HCT116 (cell line): ENCODE measurements at regions not wholly inside any gene's neighbourhood (a gene's known extent, or its start where the extent isn't known, plus 50 kb on each side); places are given as distances from the start of the nearest gene placed in this dataset.
"Not testable (repeated sequence)": the region's sequence is repeated elsewhere in the genome, so short reads cannot be mapped to it uniquely, and the experiment has no call there.

ENCODE experiments used
- CEBPB ChIP-seq: IDR thresholded peaks from 2 replicates; pipeline ENCODE4 v1.6.1; 2012; ENCODE audit warnings: low read depth
- CTCF ChIP-seq, 3 experiments: fragments of 200-600 bp in 1 of 3; sonication (generic) in 1 of 3; IDR thresholded peaks in 2 of 3; conservative IDR thresholded peaks in 1 of 3; 2 replicates each; pipeline ENCODE4 v1.5.1; 2012 to 2017; ENCODE audit warnings: low read depth in 2 of 3, low read length in 2 of 3, antibody characterized with exemption in 1 of 3, borderline replicate concordance in 1 of 3, control low read depth in 1 of 3, mild to moderate bottlenecking in 1 of 3, mixed read lengths in 1 of 3, mixed run types in 1 of 3, moderate library complexity in 1 of 3; ENCODE audit not compliant: insufficient read depth in 1 of 3
- POLR2A ChIP-seq: IDR thresholded peaks from 2 replicates; pipeline ENCODE4 v1.7.0; 2011; ENCODE audit warnings: borderline replicate concordance; ENCODE audit not compliant: insufficient read depth, insufficient read length; ENCODE audit errors: extremely low read depth
- POLR2AphosphoS5 ChIP-seq: IDR thresholded peaks from 2 replicates; pipeline ENCODE4 v1.6.1; 2011; ENCODE audit warnings: mild to moderate bottlenecking, low read depth, low read length, moderate library complexity
- SIN3A ChIP-seq: IDR thresholded peaks from 2 replicates; pipeline ENCODE4 v1.6.1; 2012; ENCODE audit warnings: low read depth
- YY1 ChIP-seq: IDR thresholded peaks from 2 replicates; pipeline ENCODE4 v1.6.1; 2011; ENCODE audit warnings: low read length, low read depth, moderate library complexity, mild to moderate bottlenecking; ENCODE audit not compliant: insufficient replicate concordance; ENCODE audit errors: extremely low read depth

- not testable (repeated sequence) for TF ChIP-seq POLR2A; POLR2AphosphoS5; YY1; CTCF (IDR thresholded peaks at IDR 0.05 in 2 of 3, conservative IDR thresholded peaks at IDR 0.05 in 1 of 3; ENCODE audit: borderline replicate concordance in 1 of 3, insufficient read depth in 1 of 3, low read depth in 2 of 3, low read length in 2 of 3); CEBPB; SIN3A
Measured at GRCh38 chr3:191658781-191659419, 197.9 kb downstream of the PYDC2 start.
